ENCODE measurements at regions not wholly inside any gene's neighbourhood (a gene's known extent, or its start where the extent isn't known, plus 50 kb on each side); places are given as distances from the start of the nearest gene placed in this dataset.

DNA sequence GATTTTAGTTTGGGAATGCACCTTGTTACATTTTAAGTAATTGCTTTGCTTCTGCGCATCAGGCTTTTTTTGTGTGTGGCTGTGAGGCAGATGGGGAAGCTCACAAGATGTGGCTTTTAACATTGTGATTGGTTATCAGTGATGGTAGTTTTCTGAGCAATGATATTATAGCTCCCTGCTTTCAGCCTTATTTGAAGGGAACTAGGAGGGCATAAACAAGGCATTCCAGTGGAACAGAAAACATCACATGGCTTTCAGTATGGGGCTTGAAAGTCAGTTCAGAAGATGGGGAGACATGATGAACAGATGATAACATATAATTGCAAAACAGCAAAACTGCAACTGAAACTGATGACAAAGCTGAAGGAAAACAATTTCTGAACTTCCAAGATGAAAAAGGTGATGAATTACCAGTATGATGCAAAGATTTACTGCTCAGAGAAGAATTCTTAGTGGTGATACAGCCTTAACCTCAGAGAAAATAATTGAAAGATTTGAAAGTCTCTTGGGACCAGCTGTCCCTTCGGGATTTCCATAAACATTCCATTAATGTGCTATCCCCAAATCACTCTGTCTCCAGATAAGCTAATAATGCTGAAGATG, 439.7 kb downstream of the RND3 start:
- H3K27ac ChIP-seq: no peak overlapping the region
- TF ChIP-seq, protein P1, sequence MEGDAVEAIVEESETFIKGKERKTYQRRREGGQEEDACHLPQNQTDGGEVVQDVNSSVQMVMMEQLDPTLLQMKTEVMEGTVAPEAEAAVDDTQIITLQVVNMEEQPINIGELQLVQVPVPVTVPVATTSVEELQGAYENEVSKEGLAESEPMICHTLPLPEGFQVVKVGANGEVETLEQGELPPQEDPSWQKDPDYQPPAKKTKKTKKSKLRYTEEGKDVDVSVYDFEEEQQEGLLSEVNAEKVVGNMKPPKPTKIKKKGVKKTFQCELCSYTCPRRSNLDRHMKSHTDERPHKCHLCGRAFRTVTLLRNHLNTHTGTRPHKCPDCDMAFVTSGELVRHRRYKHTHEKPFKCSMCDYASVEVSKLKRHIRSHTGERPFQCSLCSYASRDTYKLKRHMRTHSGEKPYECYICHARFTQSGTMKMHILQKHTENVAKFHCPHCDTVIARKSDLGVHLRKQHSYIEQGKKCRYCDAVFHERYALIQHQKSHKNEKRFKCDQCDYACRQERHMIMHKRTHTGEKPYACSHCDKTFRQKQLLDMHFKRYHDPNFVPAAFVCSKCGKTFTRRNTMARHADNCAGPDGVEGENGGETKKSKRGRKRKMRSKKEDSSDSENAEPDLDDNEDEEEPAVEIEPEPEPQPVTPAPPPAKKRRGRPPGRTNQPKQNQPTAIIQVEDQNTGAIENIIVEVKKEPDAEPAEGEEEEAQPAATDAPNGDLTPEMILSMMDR (conservative IDR thresholded peaks at IDR 0.05; ENCODE audit: low read depth): no peak
- no peak for DNase-seq (ENCODE audit: low spot score)
- ChIA-PET POLR2A (ENCODE audit: low non-redundant PET) (no interaction called here), CTCF (interaction anchor here (0.6 kb wide), 1 partner anchor 1963 kb away, joined by 4 read pairs; no protein-coding TSS in a partner anchor)

DNA sequence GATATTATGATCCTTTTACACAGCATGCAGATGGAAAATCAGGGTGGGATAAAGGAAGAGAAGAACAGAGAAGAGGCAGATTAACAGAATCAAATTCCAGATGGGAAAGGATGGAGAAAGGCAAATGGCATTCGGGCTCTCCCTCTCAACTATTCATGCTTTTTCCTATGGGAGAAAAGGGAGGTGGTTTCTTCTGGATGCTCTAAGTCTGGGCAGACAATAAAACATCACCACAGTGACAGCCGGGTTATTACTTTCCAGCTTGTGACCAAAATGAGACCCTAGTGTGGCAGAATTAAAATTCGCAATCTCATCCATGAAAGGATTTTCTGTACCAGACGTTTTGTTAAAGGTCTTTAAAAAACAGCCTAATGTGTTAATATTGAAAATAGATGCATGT, 440.7 kb downstream of the RND3 start:
- TF ChIP-seq, protein P1 (conservative IDR thresholded peaks at IDR 0.05; ENCODE audit: low read depth): no peak
- DNase-seq (ENCODE audit: low spot score): no peak
- ChIA-PET POLR2A (ENCODE audit: low non-redundant PET) (no interaction called here), CTCF (no interaction called here)
- no peak overlapping the region for H3K27ac ChIP-seq

DNA sequence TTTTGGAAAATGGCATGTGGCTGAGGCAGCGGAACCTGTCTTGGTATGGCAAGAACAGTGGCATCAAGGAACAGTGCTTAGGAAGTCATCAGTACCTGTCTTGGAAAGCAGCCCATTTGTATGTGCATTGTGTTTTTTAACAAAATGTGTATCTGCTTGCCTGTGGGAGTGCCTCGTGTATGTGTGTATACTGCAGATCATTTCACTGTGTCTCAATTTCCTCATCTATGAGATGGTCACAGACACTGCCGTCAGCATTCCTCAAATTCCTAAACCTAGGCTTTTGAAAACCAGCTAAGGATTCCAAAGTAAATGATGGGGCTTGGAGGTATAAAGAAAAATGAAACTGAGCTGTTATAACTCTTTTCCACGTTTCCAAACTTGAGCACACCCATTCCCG, 441.3 kb downstream of the RND3 start:
- CTCF ChIA-PET: interaction anchor here (0.6 kb wide), 1 partner anchor 137 kb away, joined by 3 read pairs; no protein-coding TSS in a partner anchor
- H3K27ac ChIP-seq: no peak overlapping the region
- no peak for DNase-seq (ENCODE audit: low spot score)
- POLR2A ChIA-PET (ENCODE audit: low non-redundant PET): no interaction called here
- TF ChIP-seq, protein P1 (conservative IDR thresholded peaks at IDR 0.05; ENCODE audit: low read depth): no peak

DNA sequence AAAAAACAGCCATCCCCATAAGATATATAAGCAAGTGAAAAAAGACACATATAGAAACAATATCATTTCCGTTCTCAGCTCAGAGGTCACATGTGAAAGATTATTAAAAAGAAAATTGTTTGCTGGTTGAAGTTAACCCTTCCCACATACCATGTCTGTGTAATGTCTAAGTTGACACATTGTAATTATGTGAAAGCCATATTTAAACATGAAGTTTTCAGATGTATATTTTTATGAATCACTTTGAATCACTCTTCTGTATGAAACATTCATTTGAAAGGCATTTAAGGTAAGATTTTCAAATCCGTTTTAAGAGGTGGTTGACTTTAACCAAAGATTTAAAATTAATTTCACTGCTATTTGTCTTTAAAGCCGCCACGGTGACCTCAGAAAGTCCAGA, 441.9 kb downstream of the RND3 start:
- CTCF ChIA-PET: no interaction called here
- POLR2A ChIA-PET (ENCODE audit: low non-redundant PET): no interaction called here
- no peak overlapping the region for H3K27ac ChIP-seq
- TF ChIP-seq, protein P1 (conservative IDR thresholded peaks at IDR 0.05; ENCODE audit: low read depth): no peak
- peak; percentile 4 for DNase-seq (ENCODE audit: low spot score)

DNA sequence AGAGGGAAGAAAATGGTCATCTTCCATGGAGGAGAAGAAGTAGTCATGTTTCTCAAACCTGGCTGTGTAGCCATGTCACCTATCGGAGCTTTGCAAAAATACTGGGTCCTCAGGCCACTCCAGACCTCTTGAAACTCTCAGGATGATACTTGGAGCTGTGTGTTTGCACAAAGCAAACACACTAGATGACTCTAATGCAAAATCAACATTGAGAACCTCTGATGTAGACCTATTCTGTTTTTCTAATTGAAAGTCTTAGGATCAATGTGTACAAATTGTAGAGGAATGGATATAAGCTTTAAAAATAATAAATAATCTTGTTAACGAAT, 444.3 kb downstream of the RND3 start:
- CTCF ChIA-PET: interaction anchor here (1.2 kb wide), 1 partner anchor 8 kb away, joined by 4 read pairs; no protein-coding TSS in a partner anchor
- no peak for DNase-seq (ENCODE audit: low spot score)
- TF ChIP-seq, protein P1 (conservative IDR thresholded peaks at IDR 0.05; ENCODE audit: low read depth): no peak
- no peak overlapping the region for H3K27ac ChIP-seq
- POLR2A ChIA-PET (ENCODE audit: low non-redundant PET): no interaction called here

DNA sequence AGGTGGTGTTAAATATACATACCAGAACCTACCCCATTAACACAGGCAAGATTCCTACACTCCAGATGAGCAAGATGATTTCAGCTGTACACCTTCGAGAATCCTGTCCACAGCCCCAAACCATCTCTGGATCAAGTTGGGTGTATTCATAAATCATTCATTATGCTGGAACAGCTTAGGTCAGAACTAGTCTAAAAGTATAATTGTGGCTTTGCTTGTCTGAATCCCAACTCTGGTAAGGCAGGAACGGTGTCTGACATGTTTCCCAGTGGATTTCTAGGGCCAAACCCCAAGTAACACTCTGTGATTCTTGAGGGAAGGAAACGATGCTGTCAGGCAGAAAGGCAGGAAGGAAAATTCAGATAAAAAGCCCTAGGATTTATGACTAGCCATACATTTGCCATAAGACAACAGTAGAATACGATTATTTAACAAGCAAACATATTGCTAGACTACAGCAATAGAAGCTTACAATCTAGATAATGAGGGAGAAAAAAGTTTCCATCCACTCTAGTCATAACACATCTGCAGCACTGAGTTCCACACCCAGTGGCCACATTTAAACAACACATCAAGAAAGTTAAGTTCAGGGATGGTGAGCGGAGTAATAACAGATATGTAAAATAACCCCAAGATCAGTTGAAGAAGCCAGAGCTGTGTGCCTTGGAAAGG, 444.8 kb downstream of the RND3 start:
- CTCF ChIA-PET: interaction anchor here (1.2 kb wide), 1 partner anchor 8 kb away, joined by 4 read pairs; no protein-coding TSS in a partner anchor
- POLR2A ChIA-PET (ENCODE audit: low non-redundant PET): no interaction called here

More for the DNA sequence above, 444.8 kb downstream of the RND3 start:
- no peak overlapping the region for H3K27ac ChIP-seq
- DNase-seq (ENCODE audit: low spot score): no peak
- TF ChIP-seq, protein P1 (conservative IDR thresholded peaks at IDR 0.05; ENCODE audit: low read depth): no peak

Measured in RWPE1 (cell line).